PFSK-1 (cell line): ENCODE measurements at regions not wholly inside any gene's neighbourhood (a gene's known extent, or its start where the extent isn't known, plus 50 kb on each side); places are given as distances from the start of the nearest gene placed in this dataset.

Experiments
- FOXP2 ChIP-seq: optimal IDR thresholded peaks from 2 replicates; pipeline ENCODE3; 2011; ENCODE audit warnings: borderline replicate concordance, control low read depth, inconsistent platforms; ENCODE audit not compliant: insufficient read depth; ENCODE audit errors: extremely low read length, extremely low read depth
- POLR2AphosphoS5 ChIP-seq: IDR thresholded peaks from 2 replicates; pipeline ENCODE4 v1.6.1; 2012; ENCODE audit warnings: low read depth, mild to moderate bottlenecking, control low read depth, low read length, moderate library complexity
- SIN3A ChIP-seq: IDR thresholded peaks from 2 replicates; pipeline ENCODE4 v1.6.1; 2012; ENCODE audit warnings: mild to moderate bottlenecking, low read length, moderate library complexity, borderline replicate concordance; ENCODE audit not compliant: insufficient read depth
- TAF1 ChIP-seq: IDR thresholded peaks from 2 replicates; pipeline ENCODE4 v1.6.1; 2012; ENCODE audit warnings: low read length, control low read depth, borderline replicate concordance; ENCODE audit not compliant: insufficient read depth
- TF ChIP-seq, protein P1 (sequence below), 2 experiments: IDR thresholded peaks; 2 replicates each; pipeline versions ENCODE4 v1.6.1 to v1.8.0; 2011 to 2012; ENCODE audit warnings: low read depth in 2 of 2, low read length in 2 of 2, control low read depth in 1 of 2, inconsistent platforms in 1 of 2, mild to moderate bottlenecking in 1 of 2, moderate library complexity in 1 of 2; ENCODE audit not compliant: insufficient read depth in 1 of 2

DNA sequence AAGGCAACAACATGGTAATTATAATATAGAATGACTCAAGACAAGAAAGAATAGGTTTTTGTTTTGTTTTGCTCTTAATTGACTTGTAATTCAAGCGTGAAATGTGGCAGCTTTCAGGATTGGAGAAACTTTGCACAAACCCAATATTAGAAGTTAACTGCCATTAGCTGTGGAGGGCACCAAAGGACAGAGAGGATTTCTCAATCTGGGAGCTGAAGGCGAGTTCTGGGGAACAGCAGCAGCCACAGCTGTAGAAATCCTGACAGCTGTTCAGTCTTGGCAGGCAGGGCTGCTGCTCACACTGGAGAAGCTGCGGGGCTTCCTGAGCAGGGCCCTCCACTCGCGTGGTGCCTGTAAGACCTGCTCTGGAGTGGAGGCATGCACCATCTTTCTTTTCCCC, 182.2 kb upstream of the IL12A start:
- TF ChIP-seq TAF1 (no peak), SIN3A (no peak), FOXP2 (no peak), POLR2AphosphoS5 (no peak)
- TF ChIP-seq, protein P1, sequence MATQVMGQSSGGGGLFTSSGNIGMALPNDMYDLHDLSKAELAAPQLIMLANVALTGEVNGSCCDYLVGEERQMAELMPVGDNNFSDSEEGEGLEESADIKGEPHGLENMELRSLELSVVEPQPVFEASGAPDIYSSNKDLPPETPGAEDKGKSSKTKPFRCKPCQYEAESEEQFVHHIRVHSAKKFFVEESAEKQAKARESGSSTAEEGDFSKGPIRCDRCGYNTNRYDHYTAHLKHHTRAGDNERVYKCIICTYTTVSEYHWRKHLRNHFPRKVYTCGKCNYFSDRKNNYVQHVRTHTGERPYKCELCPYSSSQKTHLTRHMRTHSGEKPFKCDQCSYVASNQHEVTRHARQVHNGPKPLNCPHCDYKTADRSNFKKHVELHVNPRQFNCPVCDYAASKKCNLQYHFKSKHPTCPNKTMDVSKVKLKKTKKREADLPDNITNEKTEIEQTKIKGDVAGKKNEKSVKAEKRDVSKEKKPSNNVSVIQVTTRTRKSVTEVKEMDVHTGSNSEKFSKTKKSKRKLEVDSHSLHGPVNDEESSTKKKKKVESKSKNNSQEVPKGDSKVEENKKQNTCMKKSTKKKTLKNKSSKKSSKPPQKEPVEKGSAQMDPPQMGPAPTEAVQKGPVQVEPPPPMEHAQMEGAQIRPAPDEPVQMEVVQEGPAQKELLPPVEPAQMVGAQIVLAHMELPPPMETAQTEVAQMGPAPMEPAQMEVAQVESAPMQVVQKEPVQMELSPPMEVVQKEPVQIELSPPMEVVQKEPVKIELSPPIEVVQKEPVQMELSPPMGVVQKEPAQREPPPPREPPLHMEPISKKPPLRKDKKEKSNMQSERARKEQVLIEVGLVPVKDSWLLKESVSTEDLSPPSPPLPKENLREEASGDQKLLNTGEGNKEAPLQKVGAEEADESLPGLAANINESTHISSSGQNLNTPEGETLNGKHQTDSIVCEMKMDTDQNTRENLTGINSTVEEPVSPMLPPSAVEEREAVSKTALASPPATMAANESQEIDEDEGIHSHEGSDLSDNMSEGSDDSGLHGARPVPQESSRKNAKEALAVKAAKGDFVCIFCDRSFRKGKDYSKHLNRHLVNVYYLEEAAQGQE (IDR thresholded peaks at IDR 0.05; ENCODE audit: insufficient read depth in 1 of 2, low read depth in 2 of 2, low read length in 2 of 2), result no peak

GRCh38 chr3:159807137-159808040, 181.2 kb upstream of the IL12A start:
- TF ChIP-seq POLR2AphosphoS5 (no peak), TAF1 (no peak), FOXP2 (no peak), SIN3A (no peak)
- TF ChIP-seq, protein P1 (IDR thresholded peaks at IDR 0.05; ENCODE audit: insufficient read depth in 1 of 2, low read depth in 2 of 2, low read length in 2 of 2), result no peak

- TF ChIP-seq, protein P1 (IDR thresholded peaks at IDR 0.05; ENCODE audit: insufficient read depth in 1 of 2, low read depth in 2 of 2, low read length in 2 of 2), result no peak
- TF ChIP-seq TAF1, result no peak
- TF ChIP-seq SIN3A, result no peak
- TF ChIP-seq POLR2AphosphoS5, result no peak
- no peak for TF ChIP-seq FOXP2
Measured at GRCh38 chr3:159813822-159814531, 174.7 kb upstream of the IL12A start.

- TF ChIP-seq, protein P1 (IDR thresholded peaks at IDR 0.05; ENCODE audit: insufficient read depth in 1 of 2, low read depth in 2 of 2, low read length in 2 of 2), result no peak
- TF ChIP-seq POLR2AphosphoS5 (no peak), SIN3A (no peak), TAF1 (no peak), FOXP2 (no peak)
Measured at GRCh38 chr3:159816512-159816911, 172.1 kb upstream of the IL12A start.
